ENCODE measurements at regions not wholly inside any gene's neighbourhood (a gene's known extent, or its start where the extent isn't known, plus 50 kb on each side); places are given as distances from the start of the nearest gene placed in this dataset.

- intact Hi-C loops (cut with micrococcal nuclease; ENCODE audit: unreplicated experiment), result no loop called here
- no peaks in the 10 kb centered on the region for H3K79me2 ChIP-seq (ENCODE audit: insufficient read depth, low read length)
- no peak overlapping the region for H2AFZ ChIP-seq (ENCODE audit: low read length)
- H3K4me3 ChIP-seq (replicated peaks in 1 of 3; ENCODE audit: insufficient read depth in 1 of 3, low read depth in 2 of 3, low read length in 3 of 3), result no peak overlapping the region
- in situ Hi-C loops (cut with HindIII; ENCODE audit: extremely low pct_ligation_motif_present, low pct_unique_long_range_greater_than_20kb), result no loop called here
- DNase-seq (ENCODE audit: low spot score) (no peak), FAIRE-seq (no peak), ATAC-seq (no peak)
- no peaks in the 10 kb centered on the region for H3K9me3 ChIP-seq (ENCODE audit: low read length)
- BruUV-seq (replicated peaks), result no TSS peak
- H4K20me1 ChIP-seq (ENCODE audit: insufficient read depth, low read length), result no peaks in the 10 kb centered on the region
- H3K27me3 ChIP-seq (ENCODE audit: control insufficient read depth in 1 of 2, insufficient read depth in 2 of 2, low read length in 2 of 2), result peaks cover 0 to 15% of the 10 kb centered on the region in 2 experiments; a peak in 3 of 5 replicates
- TF ChIP-seq, protein P1, sequence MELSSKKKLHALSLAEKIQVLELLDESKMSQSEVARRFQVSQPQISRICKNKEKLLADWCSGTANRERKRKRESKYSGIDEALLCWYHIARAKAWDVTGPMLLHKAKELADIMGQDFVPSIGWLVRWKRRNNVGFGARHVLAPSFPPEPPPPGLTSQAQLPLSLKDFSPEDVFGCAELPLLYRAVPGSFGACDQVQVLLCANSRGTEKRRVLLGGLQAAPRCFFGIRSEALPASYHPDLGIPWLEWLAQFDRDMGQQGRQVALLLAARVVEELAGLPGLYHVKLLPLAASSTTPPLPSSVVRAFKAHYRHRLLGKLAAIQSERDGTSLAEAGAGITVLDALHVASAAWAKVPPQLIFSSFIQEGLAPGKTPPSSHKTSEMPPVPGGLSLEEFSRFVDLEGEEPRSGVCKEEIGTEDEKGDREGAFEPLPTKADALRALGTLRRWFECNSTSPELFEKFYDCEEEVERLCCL (CRISPR knock-in tag; IDR thresholded peaks at IDR 0.05; ENCODE audit: borderline replicate concordance), result no peak
- TF ChIP-seq RBM22 (optimal IDR thresholded peaks at IDR 0.05; ENCODE audit: low read length) (no peak), ZNF556 (CRISPR knock-in tag; IDR thresholded peaks at IDR 0.05; ENCODE audit: borderline replicate concordance) (no peak), ZNF572 (CRISPR knock-in tag; IDR thresholded peaks at IDR 0.05) (no peak), ZKSCAN1 (IDR thresholded peaks at IDR 0.05; ENCODE audit: low read length) (no peak), ZNF362 (CRISPR knock-in tag; IDR thresholded peaks at IDR 0.05; ENCODE audit: borderline replicate concordance) (no peak), MBNL3 (CRISPR knock-in tag; conservative IDR thresholded peaks at IDR 0.05) (no peak), HNRNPLL (IDR thresholded peaks at IDR 0.05; ENCODE audit: low read depth, low read length, poor library complexity, severe bottlenecking) (no peak), MEIS1 (CRISPR knock-in tag; IDR thresholded peaks at IDR 0.05; ENCODE audit: borderline replicate concordance) (no peak), PHB2 (IDR thresholded peaks at IDR 0.05; ENCODE audit: partially characterized antibody) (no peak), ZNF567 (CRISPR knock-in tag; IDR thresholded peaks at IDR 0.05; ENCODE audit: borderline replicate concordance) (no peak), ARID2 (CRISPR knock-in tag; IDR thresholded peaks at IDR 0.05; ENCODE audit: borderline replicate concordance) (no peak), MIER2 (CRISPR knock-in tag; IDR thresholded peaks at IDR 0.05) (no peak), ZNF30 (CRISPR knock-in tag; IDR thresholded peaks at IDR 0.05) (no peak), SETDB1 (CRISPR knock-in tag; IDR thresholded peaks at IDR 0.05; ENCODE audit: borderline replicate concordance) (no peak)
- TF ChIP-seq, protein P2, sequence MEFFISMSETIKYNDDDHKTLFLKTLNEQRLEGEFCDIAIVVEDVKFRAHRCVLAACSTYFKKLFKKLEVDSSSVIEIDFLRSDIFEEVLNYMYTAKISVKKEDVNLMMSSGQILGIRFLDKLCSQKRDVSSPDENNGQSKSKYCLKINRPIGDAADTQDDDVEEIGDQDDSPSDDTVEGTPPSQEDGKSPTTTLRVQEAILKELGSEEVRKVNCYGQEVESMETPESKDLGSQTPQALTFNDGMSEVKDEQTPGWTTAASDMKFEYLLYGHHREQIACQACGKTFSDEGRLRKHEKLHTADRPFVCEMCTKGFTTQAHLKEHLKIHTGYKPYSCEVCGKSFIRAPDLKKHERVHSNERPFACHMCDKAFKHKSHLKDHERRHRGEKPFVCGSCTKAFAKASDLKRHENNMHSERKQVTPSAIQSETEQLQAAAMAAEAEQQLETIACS (CRISPR knock-in tag; IDR thresholded peaks at IDR 0.05), result no peak
- TF ChIP-seq, protein P3, sequence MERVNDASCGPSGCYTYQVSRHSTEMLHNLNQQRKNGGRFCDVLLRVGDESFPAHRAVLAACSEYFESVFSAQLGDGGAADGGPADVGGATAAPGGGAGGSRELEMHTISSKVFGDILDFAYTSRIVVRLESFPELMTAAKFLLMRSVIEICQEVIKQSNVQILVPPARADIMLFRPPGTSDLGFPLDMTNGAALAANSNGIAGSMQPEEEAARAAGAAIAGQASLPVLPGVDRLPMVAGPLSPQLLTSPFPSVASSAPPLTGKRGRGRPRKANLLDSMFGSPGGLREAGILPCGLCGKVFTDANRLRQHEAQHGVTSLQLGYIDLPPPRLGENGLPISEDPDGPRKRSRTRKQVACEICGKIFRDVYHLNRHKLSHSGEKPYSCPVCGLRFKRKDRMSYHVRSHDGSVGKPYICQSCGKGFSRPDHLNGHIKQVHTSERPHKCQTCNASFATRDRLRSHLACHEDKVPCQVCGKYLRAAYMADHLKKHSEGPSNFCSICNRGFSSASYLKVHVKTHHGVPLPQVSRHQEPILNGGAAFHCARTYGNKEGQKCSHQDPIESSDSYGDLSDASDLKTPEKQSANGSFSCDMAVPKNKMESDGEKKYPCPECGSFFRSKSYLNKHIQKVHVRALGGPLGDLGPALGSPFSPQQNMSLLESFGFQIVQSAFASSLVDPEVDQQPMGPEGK (CRISPR knock-in tag; IDR thresholded peaks at IDR 0.05), result no peak
- H3K9ac ChIP-seq (ENCODE audit: insufficient read depth, low read depth, low read length), result no peak overlapping the region
- H3K27ac ChIP-seq (ENCODE audit: extremely low read length, insufficient read depth, low read length), result no peak overlapping the region
- no peaks in the 10 kb centered on the region for H3K36me3 ChIP-seq (replicated peaks in 1 of 2; ENCODE audit: control insufficient read depth in 1 of 2, insufficient read depth in 2 of 2, low read length in 2 of 2)
- WGBS (ENCODE audit: low lambda C conversion rate), result 40% methylated on average over 2 of the region's 5 CpGs
- no peaks in the 10 kb centered on the region for H3K4me1 ChIP-seq (ENCODE audit: insufficient read depth, low read length)
- no peak overlapping the region for H3K4me2 ChIP-seq (ENCODE audit: low read depth, low read length)
- CTCF ChIA-PET (ENCODE audit: low intra/inter-chr PET ratio, low total read pairs), result no interaction called here
- POLR2A ChIA-PET, result no interaction called here
These were observed 230.5 kb upstream of the PPP2R2D start for GRCh38 chr10:131670341-131670740.
